Ishikawa (cell line): ENCODE measurements at regions not wholly inside any gene's neighbourhood (a gene's known extent, or its start where the extent isn't known, plus 50 kb on each side); places are given as distances from the start of the nearest gene placed in this dataset.

Experiments used
- CEBPB ChIP-seq: IDR thresholded peaks from 2 replicates; pipeline ENCODE4 v1.6.1; 2012
- CREB1 ChIP-seq: IDR thresholded peaks from 2 replicates; pipeline ENCODE4 v1.6.1; 2012; ENCODE audit warnings: low read depth
- EGR1 ChIP-seq: IDR thresholded peaks from 2 replicates; pipeline ENCODE4 v1.6.1; 2012
- EP300 ChIP-seq: IDR thresholded peaks from 2 replicates; pipeline ENCODE4 v1.6.1; 2012; ENCODE audit warnings: borderline replicate concordance
- FOXM1 ChIP-seq: IDR thresholded peaks from 2 replicates; pipeline ENCODE4 v1.6.1; 2012; ENCODE audit warnings: low read depth, borderline replicate concordance
- MAX ChIP-seq: IDR thresholded peaks from 2 replicates; pipeline ENCODE4 v1.6.1; 2012
- NFIC ChIP-seq: IDR thresholded peaks from 2 replicates; pipeline ENCODE4 v1.6.1; 2012
- RAD21 ChIP-seq: IDR thresholded peaks from 2 replicates; pipeline ENCODE4 v1.6.1; 2012; ENCODE audit warnings: low read depth
- REST ChIP-seq: IDR thresholded peaks from 2 replicates; pipeline ENCODE4 v1.6.1; 2012; ENCODE audit warnings: low read depth, mild to moderate bottlenecking
- TAF1 ChIP-seq: IDR thresholded peaks from 2 replicates; pipeline ENCODE4 v1.6.1; 2012; ENCODE audit warnings: low read depth, mild to moderate bottlenecking
- TCF12 ChIP-seq: IDR thresholded peaks from 2 replicates; pipeline ENCODE4 v1.6.1; 2012; ENCODE audit warnings: low read depth
- TEAD4 ChIP-seq: IDR thresholded peaks from 2 replicates; pipeline ENCODE4 v1.6.1; 2012
- USF1 ChIP-seq: IDR thresholded peaks from 2 replicates; pipeline ENCODE4 v1.6.1; 2012
- YY1 ChIP-seq: IDR thresholded peaks from 2 replicates; pipeline ENCODE4 v1.6.1; 2012; ENCODE audit warnings: low read depth
- ZBTB7A ChIP-seq: IDR thresholded peaks from 2 replicates; pipeline ENCODE4 v1.6.1; 2012; ENCODE audit warnings: low read depth

- TF ChIP-seq USF1: no peak
- TF ChIP-seq FOXM1: no peak
- no peak for TF ChIP-seq EGR1
- TF ChIP-seq TEAD4: no peak
- no peak for TF ChIP-seq CREB1
- TF ChIP-seq TCF12: no peak
- no peak for TF ChIP-seq ZBTB7A
- TF ChIP-seq CEBPB: no peak
- TF ChIP-seq NFIC: no peak
- no peak for TF ChIP-seq REST
- TF ChIP-seq TAF1: no peak
- TF ChIP-seq MAX: no peak
- no peak for TF ChIP-seq YY1
- no peak for TF ChIP-seq EP300
- TF ChIP-seq RAD21: no peak
Measured at GRCh38 chr16:22736791-22737190, 77.2 kb upstream of the HS3ST2 start.

GRCh38 chr16:22739077-22739476 lies 74.9 kb upstream of the HS3ST2 start:
- no peak for TF ChIP-seq EP300
- TF ChIP-seq MAX: no peak
- TF ChIP-seq CEBPB: no peak
- no peak for TF ChIP-seq YY1
- no peak for TF ChIP-seq EGR1
- no peak for TF ChIP-seq ZBTB7A
- no peak for TF ChIP-seq REST
- no peak for TF ChIP-seq CREB1
- no peak for TF ChIP-seq RAD21
- no peak for TF ChIP-seq NFIC
- TF ChIP-seq USF1: no peak
- TF ChIP-seq FOXM1: no peak
- no peak for TF ChIP-seq TCF12

- no peak for TF ChIP-seq TEAD4
- no peak for TF ChIP-seq CREB1
- TF ChIP-seq TCF12: no peak
- no peak for TF ChIP-seq EGR1
- no peak for TF ChIP-seq USF1
- no peak for TF ChIP-seq ZBTB7A
- no peak for TF ChIP-seq FOXM1
- TF ChIP-seq CEBPB: no peak
- TF ChIP-seq MAX: no peak
- no peak for TF ChIP-seq TAF1
- no peak for TF ChIP-seq YY1
- TF ChIP-seq RAD21: no peak
- TF ChIP-seq EP300: no peak
- TF ChIP-seq NFIC: no peak
- no peak for TF ChIP-seq REST
Measured at GRCh38 chr16:22743401-22743800, 70.6 kb upstream of the HS3ST2 start.
